ENCODE measurements at regions not wholly inside any gene's neighbourhood (a gene's known extent, or its start where the extent isn't known, plus 50 kb on each side); places are given as distances from the start of the nearest gene placed in this dataset.

GRCh38 chr3:88707837-88708236 is 399.6 kb upstream of the EPHA3 start:
- TF ChIP-seq CTCF (IDR thresholded peaks at IDR 0.05) (no peak), POLR2AphosphoS5 (IDR thresholded peaks at IDR 0.05; ENCODE audit: low read depth, low read length) (no peak), TCF7L2 (IDR thresholded peaks at IDR 0.05; ENCODE audit: low read depth, low read length) (no peak), REST (IDR thresholded peaks at IDR 0.05; ENCODE audit: insufficient read depth in 1 of 2, low read depth in 2 of 2, low read length in 1 of 2) (no peak), SIN3A (IDR thresholded peaks at IDR 0.05; ENCODE audit: borderline replicate concordance, insufficient read depth, low read depth, low read length) (no peak)
- H3K36me3 ChIP-seq (ENCODE audit: control insufficient read depth, insufficient read depth, low read length), result no peaks in the 10 kb centered on the region
- H3K4me1 ChIP-seq (ENCODE audit: control insufficient read depth, insufficient read depth, low read length), result no peaks in the 10 kb centered on the region
- H3K4me3 ChIP-seq (ENCODE audit: low read depth in 2 of 2, low read length in 2 of 2), result no peak overlapping the region
- no peaks in the 10 kb centered on the region for H3K27me3 ChIP-seq (ENCODE audit: control insufficient read depth, insufficient read depth, low read length)
- in situ Hi-C loops (cut with HindIII; ENCODE audit: low pct_unique_long_range_greater_than_20kb, low sequenced_read_pairs) (no loop called here), intact Hi-C loops (cut with micrococcal nuclease; ENCODE audit: unreplicated experiment) (no loop called here)
- ChIA-PET POLR2A (no interaction called here), CTCF (no interaction called here)
- DNase-seq (ENCODE audit: low read depth, low spot score), result no peak
- no peak for ATAC-seq
- BruUV-seq (replicated peaks), result no TSS peak
- no peaks in the 10 kb centered on the region for H3K9me3 ChIP-seq (ENCODE audit: control insufficient read depth, insufficient read depth, low read depth, low read length)
- no peak overlapping the region for H3K27ac ChIP-seq (ENCODE audit: low read length)

GRCh38 chr3:88712552-88712951 is 394.9 kb upstream of the EPHA3 start:
- DNase-seq (ENCODE audit: low read depth, low spot score) (no peak), ATAC-seq (no peak)
- Histone ChIP-seq H3K36me3 (ENCODE audit: control insufficient read depth, insufficient read depth, low read length) (no peaks in the 10 kb centered on the region), H3K4me3 (ENCODE audit: low read depth in 2 of 2, low read length in 2 of 2) (no peak overlapping the region), H3K27me3 (ENCODE audit: control insufficient read depth, insufficient read depth, low read length) (no peaks in the 10 kb centered on the region), H3K4me1 (ENCODE audit: control insufficient read depth, insufficient read depth, low read length) (no peaks in the 10 kb centered on the region), H3K27ac (ENCODE audit: low read length) (no peak overlapping the region), H3K9me3 (ENCODE audit: control insufficient read depth, insufficient read depth, low read depth, low read length) (no peaks in the 10 kb centered on the region)
- TF ChIP-seq REST (IDR thresholded peaks at IDR 0.05; ENCODE audit: insufficient read depth in 1 of 2, low read depth in 2 of 2, low read length in 1 of 2) (no peak), POLR2AphosphoS5 (IDR thresholded peaks at IDR 0.05; ENCODE audit: low read depth, low read length) (no peak), SIN3A (IDR thresholded peaks at IDR 0.05; ENCODE audit: borderline replicate concordance, insufficient read depth, low read depth, low read length) (no peak), TCF7L2 (IDR thresholded peaks at IDR 0.05; ENCODE audit: low read depth, low read length) (no peak), CTCF (IDR thresholded peaks at IDR 0.05) (no peak)
- CTCF ChIA-PET, result no interaction called here
- in situ Hi-C loops (cut with HindIII; ENCODE audit: low pct_unique_long_range_greater_than_20kb, low sequenced_read_pairs), result no loop called here
- no TSS peak for BruUV-seq (replicated peaks)
- intact Hi-C loops (cut with micrococcal nuclease; ENCODE audit: unreplicated experiment), result no loop called here
- POLR2A ChIA-PET, result no interaction called here

Data from Panc1 (cell line).